ENCODE measurements at regions not wholly inside any gene's neighbourhood (a gene's known extent, or its start where the extent isn't known, plus 50 kb on each side); places are given as distances from the start of the nearest gene placed in this dataset.
"Not testable (repeated sequence)": the region's sequence is repeated elsewhere in the genome, so short reads cannot be mapped to it uniquely, and the experiment has no call there.

GRCh38 chr7:32221736-32222135, 151.5 kb upstream of the PDE1C start:
- DNase-seq, result no peak

GRCh38 chr7:32221056-32221455, 150.8 kb upstream of the PDE1C start:
- no peak for DNase-seq

GRCh38 chr7:32219831-32220230, 149.6 kb upstream of the PDE1C start:
- DNase-seq, result not testable (repeated sequence)

GRCh38 chr7:32219416-32219815, 149.2 kb upstream of the PDE1C start:
- no peak for DNase-seq

GRCh38 chr7:32218741-32219288, 148.6 kb upstream of the PDE1C start:
- no peak for DNase-seq

GRCh38 chr7:32218154-32218467, 147.9 kb upstream of the PDE1C start:
- no peak for DNase-seq

GRCh38 chr7:32217341-32218153, 147.3 kb upstream of the PDE1C start:
- no peak for DNase-seq

GRCh38 chr7:32216759-32217158, 146.6 kb upstream of the PDE1C start:
- no peak for DNase-seq

- no peak for DNase-seq
These were observed 145.5 kb upstream of the PDE1C start for GRCh38 chr7:32215697-32216096.

GRCh38 chr7:32214913-32215312, 144.7 kb upstream of the PDE1C start:
- no peak for DNase-seq

GRCh38 chr7:32212321-32212720, 142.1 kb upstream of the PDE1C start:
- no peak for DNase-seq

- DNase-seq, result no peak
These were observed 136.8 kb upstream of the PDE1C start for GRCh38 chr7:32206987-32207386.

GRCh38 chr7:32206488-32206887, 136.3 kb upstream of the PDE1C start:
- no peak for DNase-seq

- not testable (repeated sequence) for DNase-seq
These were observed 135.2 kb upstream of the PDE1C start for GRCh38 chr7:32205298-32205824.

- peak; percentile 80 for DNase-seq
These were observed 134.3 kb upstream of the PDE1C start for GRCh38 chr7:32204361-32205018.

GRCh38 chr7:32200646-32201045, 130.4 kb upstream of the PDE1C start:
- no peak for DNase-seq

- DNase-seq, result no peak
These were observed 124.3 kb upstream of the PDE1C start for GRCh38 chr7:32194537-32194936.

GRCh38 chr7:32191305-32191704, 121.1 kb upstream of the PDE1C start:
- no peak for DNase-seq

GRCh38 chr7:32179567-32179966, 109.4 kb upstream of the PDE1C start:
- peak; percentile 13 for DNase-seq

GRCh38 chr7:32178677-32179366, 108.6 kb upstream of the PDE1C start:
- DNase-seq, result no peak

GRCh38 chr7:32177232-32177631, 107.0 kb upstream of the PDE1C start:
- DNase-seq, result no peak

- no peak for DNase-seq
These were observed 104.9 kb upstream of the PDE1C start for GRCh38 chr7:32175099-32175498.

GRCh38 chr7:32171248-32171647, 101.0 kb upstream of the PDE1C start:
- no peak for DNase-seq

GRCh38 chr7:32170838-32171237, 100.6 kb upstream of the PDE1C start:
- no peak for DNase-seq

Data from kidney glomerular epithelial cell (primary cell).